ENCODE measurements at regions not wholly inside any gene's neighbourhood (a gene's known extent, or its start where the extent isn't known, plus 50 kb on each side); places are given as distances from the start of the nearest gene placed in this dataset.

- DNase-seq (ENCODE audit: extremely low read depth, low read depth) = no peak
- TF ChIP-seq CTCF (IDR thresholded peaks at IDR 0.05; ENCODE audit: low read depth, low read length) = no peak
Observed at GRCh38 chr7:41878309-41879295, 175.7 kb upstream of the INHBA start.

GRCh38 chr7:41877118-41877517, 174.2 kb upstream of the INHBA start:
- no peak for DNase-seq (ENCODE audit: extremely low read depth, low read depth)
- no peak for TF ChIP-seq CTCF (IDR thresholded peaks at IDR 0.05; ENCODE audit: low read depth, low read length)

GRCh38 chr7:41875513-41875912, 172.6 kb upstream of the INHBA start:
- DNase-seq (ENCODE audit: extremely low read depth, low read depth) = no peak
- no peak for TF ChIP-seq CTCF (IDR thresholded peaks at IDR 0.05; ENCODE audit: low read depth, low read length)

GRCh38 chr7:41874201-41874785, 171.4 kb upstream of the INHBA start:
- TF ChIP-seq CTCF (IDR thresholded peaks at IDR 0.05; ENCODE audit: low read depth, low read length) = no peak
- no peak for DNase-seq (ENCODE audit: extremely low read depth, low read depth)

GRCh38 chr7:41873741-41874140, 170.9 kb upstream of the INHBA start:
- no peak for TF ChIP-seq CTCF (IDR thresholded peaks at IDR 0.05; ENCODE audit: low read depth, low read length)
- no peak for DNase-seq (ENCODE audit: extremely low read depth, low read depth)

GRCh38 chr7:41872966-41873365, 170.1 kb upstream of the INHBA start:
- no peak for TF ChIP-seq CTCF (IDR thresholded peaks at IDR 0.05; ENCODE audit: low read depth, low read length)
- DNase-seq (ENCODE audit: extremely low read depth, low read depth) = no peak

- no peak for DNase-seq (ENCODE audit: extremely low read depth, low read depth)
- no peak for TF ChIP-seq CTCF (IDR thresholded peaks at IDR 0.05; ENCODE audit: low read depth, low read length)
Observed at GRCh38 chr7:41870461-41871138, 167.7 kb upstream of the INHBA start.
